Kidney epithelial cell (primary cell): ENCODE measurements at regions not wholly inside any gene's neighbourhood (a gene's known extent, or its start where the extent isn't known, plus 50 kb on each side); places are given as distances from the start of the nearest gene placed in this dataset.

Source experiments
- DNase-seq: peaks from one replicate; pipeline ENCODE4 v3.0.0-alpha.2; 2010; ENCODE audit warnings: low read depth
- H3K27me3 ChIP-seq: 2 replicates; pipeline ENCODE4 v1.6.0; 2011; ENCODE audit warnings: low read length; ENCODE audit not compliant: control insufficient read depth, insufficient read depth
- H3K36me3 ChIP-seq: 2 replicates; pipeline ENCODE4 v1.5.1; 2011; ENCODE audit warnings: low read length; ENCODE audit not compliant: control insufficient read depth, insufficient read depth
- H3K4me3 ChIP-seq: 2 replicates; pipeline ENCODE4 v1.5.1; 2011; ENCODE audit warnings: low read depth, mild to moderate bottlenecking, control low read depth, low read length
- TF ChIP-seq, protein P1 (sequence below): IDR thresholded peaks from 2 replicates; pipeline ENCODE4 v1.5.1; 2011; ENCODE audit warnings: mild to moderate bottlenecking, moderate library complexity, low read length, control low read depth, inconsistent platforms; ENCODE audit not compliant: insufficient read depth, poor library complexity, severe bottlenecking

DNA sequence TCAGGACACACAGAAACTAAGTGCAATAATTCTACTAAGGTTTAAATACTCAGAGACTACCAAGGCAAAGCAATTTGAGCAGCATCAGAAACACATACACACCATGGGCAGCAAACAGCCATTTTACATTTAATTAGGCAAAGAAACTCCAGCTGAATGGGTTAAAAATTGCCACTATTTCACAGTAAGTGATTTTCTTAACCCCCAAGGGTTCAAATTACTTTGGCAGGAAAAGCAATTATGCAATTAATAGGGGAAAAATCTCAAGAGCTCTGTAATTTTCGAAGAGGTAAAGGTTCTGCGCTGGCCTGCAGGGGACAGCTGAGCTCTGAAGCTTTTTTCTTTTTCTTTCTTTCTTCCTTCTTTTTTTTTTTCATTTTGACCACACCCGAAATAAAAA is 206.2 kb upstream of the RRP15 start:
- Histone ChIP-seq H3K36me3 (no peaks in the 10 kb centered on the region), H3K27me3 (no peaks in the 10 kb centered on the region), H3K4me3 (no peak overlapping the region)
- TF ChIP-seq, protein P1, sequence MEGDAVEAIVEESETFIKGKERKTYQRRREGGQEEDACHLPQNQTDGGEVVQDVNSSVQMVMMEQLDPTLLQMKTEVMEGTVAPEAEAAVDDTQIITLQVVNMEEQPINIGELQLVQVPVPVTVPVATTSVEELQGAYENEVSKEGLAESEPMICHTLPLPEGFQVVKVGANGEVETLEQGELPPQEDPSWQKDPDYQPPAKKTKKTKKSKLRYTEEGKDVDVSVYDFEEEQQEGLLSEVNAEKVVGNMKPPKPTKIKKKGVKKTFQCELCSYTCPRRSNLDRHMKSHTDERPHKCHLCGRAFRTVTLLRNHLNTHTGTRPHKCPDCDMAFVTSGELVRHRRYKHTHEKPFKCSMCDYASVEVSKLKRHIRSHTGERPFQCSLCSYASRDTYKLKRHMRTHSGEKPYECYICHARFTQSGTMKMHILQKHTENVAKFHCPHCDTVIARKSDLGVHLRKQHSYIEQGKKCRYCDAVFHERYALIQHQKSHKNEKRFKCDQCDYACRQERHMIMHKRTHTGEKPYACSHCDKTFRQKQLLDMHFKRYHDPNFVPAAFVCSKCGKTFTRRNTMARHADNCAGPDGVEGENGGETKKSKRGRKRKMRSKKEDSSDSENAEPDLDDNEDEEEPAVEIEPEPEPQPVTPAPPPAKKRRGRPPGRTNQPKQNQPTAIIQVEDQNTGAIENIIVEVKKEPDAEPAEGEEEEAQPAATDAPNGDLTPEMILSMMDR, result no peak
- DNase-seq, result no peak

DNA sequence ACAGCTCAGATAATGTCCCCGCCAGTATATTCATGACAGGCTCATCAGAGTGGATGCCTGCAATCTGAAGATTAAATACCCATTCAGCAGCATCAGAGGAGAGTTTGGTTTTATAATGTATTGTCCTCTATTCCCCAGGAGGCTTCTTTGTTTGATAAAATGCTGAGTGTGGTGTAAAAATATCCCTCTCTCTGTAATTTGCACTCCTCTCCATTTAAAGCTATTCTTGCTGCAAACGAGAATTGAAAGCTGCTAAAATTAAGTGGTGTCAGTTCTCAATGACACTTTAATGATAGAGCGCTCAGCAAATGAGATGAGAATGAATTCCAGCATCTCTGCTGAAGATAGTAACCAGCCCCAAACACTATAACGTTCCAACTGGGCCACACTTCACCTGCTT is 205.7 kb upstream of the RRP15 start:
- Histone ChIP-seq H3K36me3 (no peaks in the 10 kb centered on the region), H3K27me3 (no peaks in the 10 kb centered on the region), H3K4me3 (no peak overlapping the region)
- TF ChIP-seq, protein P1, result no peak
- no peak for DNase-seq

DNA sequence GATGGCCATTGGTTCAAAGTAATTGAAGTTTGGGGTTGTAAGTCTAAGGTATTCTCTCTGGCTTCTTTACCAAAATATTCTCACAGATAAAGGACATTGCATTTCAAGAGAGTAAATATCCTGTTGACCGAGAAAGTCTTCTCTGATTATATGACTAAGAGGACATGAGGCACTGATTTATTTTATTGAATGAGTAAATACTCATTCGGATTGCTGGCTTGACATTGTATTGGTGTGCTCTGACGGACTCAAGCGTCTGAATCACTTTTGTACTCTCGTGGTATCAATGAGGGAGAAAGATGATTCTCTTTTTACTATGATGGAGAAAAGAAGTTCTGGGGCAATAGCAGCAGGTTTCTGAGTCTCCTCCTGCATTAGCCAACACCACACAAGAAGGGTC is 205.3 kb upstream of the RRP15 start:
- no peaks in the 10 kb centered on the region for H3K36me3 ChIP-seq
- H3K27me3 ChIP-seq, result no peaks in the 10 kb centered on the region
- H3K4me3 ChIP-seq, result no peak overlapping the region
- DNase-seq, result no peak
- TF ChIP-seq, protein P1, result no peak

DNA sequence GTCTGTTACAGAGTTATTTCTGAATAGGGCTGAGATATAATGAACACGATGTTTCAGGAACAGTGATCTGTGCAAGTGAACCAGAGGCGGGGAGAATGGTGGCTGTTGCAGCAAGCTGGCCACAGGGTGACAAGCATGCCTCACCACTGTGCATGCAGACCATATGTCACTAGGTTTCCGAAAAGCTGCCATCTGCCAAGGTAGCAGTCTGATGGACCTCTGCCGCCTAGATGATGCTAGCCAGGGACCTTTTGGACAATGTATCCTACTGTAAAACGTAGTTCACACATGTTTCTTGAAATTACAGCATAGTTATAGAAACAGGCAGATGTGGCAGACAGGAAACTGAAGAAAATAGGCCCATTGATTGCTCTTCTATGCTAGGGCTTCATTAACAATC is 204.2 kb upstream of the RRP15 start:
- TF ChIP-seq, protein P1, result no peak
- Histone ChIP-seq H3K27me3 (no peaks in the 10 kb centered on the region), H3K4me3 (no peak overlapping the region), H3K36me3 (no peaks in the 10 kb centered on the region)
- no peak for DNase-seq

DNA sequence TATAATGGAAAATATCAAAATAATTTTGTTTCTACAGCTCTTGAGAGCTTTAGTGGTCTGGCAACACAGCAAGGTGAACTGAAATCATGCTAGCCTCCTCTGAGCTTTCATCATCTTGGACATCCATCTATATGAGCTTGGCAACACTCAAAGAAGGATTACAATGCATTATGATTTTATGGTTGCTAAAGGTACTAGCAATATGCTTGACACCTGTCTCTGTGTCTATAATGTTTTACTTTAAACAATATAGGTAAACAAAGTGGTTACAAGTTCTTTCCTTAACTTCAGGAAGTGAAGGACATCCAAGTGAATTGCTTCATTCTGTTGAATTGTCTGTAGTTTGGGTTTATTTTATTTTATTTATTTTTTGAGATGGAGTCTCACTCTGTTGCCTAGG is 203.7 kb upstream of the RRP15 start:
- no peak for DNase-seq
- TF ChIP-seq, protein P1, result no peak
- H3K4me3 ChIP-seq, result no peak overlapping the region
- no peaks in the 10 kb centered on the region for H3K27me3 ChIP-seq
- no peaks in the 10 kb centered on the region for H3K36me3 ChIP-seq

DNA sequence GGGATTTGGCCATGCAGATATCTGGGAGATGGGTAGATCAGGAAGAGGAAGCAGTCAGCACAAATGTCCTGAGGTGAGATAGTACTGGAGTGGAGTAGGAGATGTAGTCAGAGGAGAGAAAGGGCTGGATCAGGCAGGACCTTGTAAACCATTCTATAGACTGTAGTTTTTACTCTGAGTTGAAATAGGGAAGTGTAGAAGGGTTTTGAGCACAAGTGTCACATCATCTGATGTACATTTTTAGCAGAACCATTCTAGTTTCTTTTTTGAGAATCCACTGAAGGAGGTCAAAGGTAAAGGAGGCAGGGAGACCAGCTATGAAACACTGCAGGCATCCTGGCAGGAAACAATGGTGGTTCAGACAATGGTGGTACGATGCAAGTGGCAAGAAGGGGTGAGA is 194.6 kb upstream of the RRP15 start:
- H3K27me3 ChIP-seq, result no peaks in the 10 kb centered on the region
- TF ChIP-seq, protein P1, result no peak
- no peak overlapping the region for H3K4me3 ChIP-seq
- H3K36me3 ChIP-seq, result no peaks in the 10 kb centered on the region
- no peak for DNase-seq
